B cell (primary cell): ENCODE measurements at regions not wholly inside any gene's neighbourhood (a gene's known extent, or its start where the extent isn't known, plus 50 kb on each side); places are given as distances from the start of the nearest gene placed in this dataset.

ENCODE experiments used
- ATAC-seq: fragments of 200-7000 bp; cut with Tn5 transposase; one replicate; pipeline ENCODE4 v1.10.0; 2021; ENCODE audit warnings: low read depth, mild to moderate bottlenecking, moderate number of reproducible peaks, moderate library complexity
- CTCF ChIA-PET: fragments of 350-600 bp; sonication (Branson Sonifier 250); formaldehyde crosslinking; loops from one replicate; lab custom pipeline; 2021; ENCODE audit warnings: antibody characterized with exemption, inconsistent platforms; lab: Charles Lee
- POLR2A ChIA-PET: fragments of 350-600 bp; sonication (Branson Sonifier 250); formaldehyde crosslinking; loops from one replicate; lab custom pipeline; 2021; ENCODE audit warnings: antibody characterized with exemption; lab: Charles Lee
- DNase-seq: peaks from one replicate; pipeline ENCODE4 v3.0.0; 2013
- H2AFZ ChIP-seq: 2 replicates; pipeline ENCODE4 v1.6.1; 2012; ENCODE audit warnings: mild to moderate bottlenecking, low read depth, low read length; ENCODE audit not compliant: insufficient read depth, poor library complexity, severe bottlenecking
- H3K27ac ChIP-seq, 2 donors: 1 replicate in 1 of 2; 2 replicates in 1 of 2; pipeline ENCODE4 v1.5.1; 2012 to 2013; ENCODE audit warnings: low read length in 2 of 2, mild to moderate bottlenecking in 2 of 2, moderate library complexity in 1 of 2
- H3K27me3 ChIP-seq, 4 experiments: fragments of 200-600 bp in 1 of 4; sonication (generic) in 1 of 4; replicated peaks in 1 of 4; 1 replicate in 2 of 4; 2 replicates in 2 of 4; pipeline versions ENCODE4 v1.6.1 to v1.7.0; 2013 to 2016; ENCODE audit warnings: low read length in 3 of 4, mild to moderate bottlenecking in 2 of 4, mixed read lengths in 1 of 4, moderate library complexity in 1 of 4; ENCODE audit not compliant: insufficient read depth in 4 of 4, control insufficient read depth in 3 of 4; ENCODE audit errors: control extremely low read depth in 1 of 4
- H3K36me3 ChIP-seq, 2 experiments: replicated peaks in 1 of 2; 1 replicate in 1 of 2; 2 replicates in 1 of 2; pipeline versions ENCODE4 v1.6.1 to v1.7.1; 2013; ENCODE audit warnings: low read length in 1 of 2; ENCODE audit not compliant: insufficient read depth in 2 of 2, control insufficient read depth in 1 of 2; ENCODE audit errors: control extremely low read depth in 1 of 2, extremely low read depth in 1 of 2
- H3K4me1 ChIP-seq, 2 donors: fragments of 200-600 bp in 1 of 2; sonication (generic) in 1 of 2; 1 replicate in 1 of 2; 2 replicates in 1 of 2; pipeline versions ENCODE4 v1.5.1 to v1.6.1; 2013 to 2017; ENCODE audit warnings: low read length in 2 of 2; ENCODE audit not compliant: control insufficient read depth in 2 of 2, insufficient read depth in 2 of 2
- H3K4me2 ChIP-seq: replicated peaks from 2 replicates; pipeline ENCODE3; 2012; ENCODE audit warnings: mild to moderate bottlenecking, low read depth, low read length; ENCODE audit not compliant: poor library complexity, severe bottlenecking
- H3K4me3 ChIP-seq, 5 experiments: fragments of 200-600 bp in 1 of 5; sonication (generic) in 1 of 5; 1 replicate in 3 of 5; 2 replicates in 2 of 5; pipeline versions ENCODE4 v1.5.1 to v1.7.0; 2011 to 2016; ENCODE audit warnings: low read length in 4 of 5, mild to moderate bottlenecking in 4 of 5, low read depth in 2 of 5, control low read depth in 1 of 5, moderate library complexity in 1 of 5; ENCODE audit not compliant: insufficient read depth in 1 of 5; ENCODE audit errors: control extremely low read depth in 1 of 5, extremely low read depth in 1 of 5
- H3K79me2 ChIP-seq: fragments of 200-600 bp; sonication (generic); one replicate; pipeline ENCODE4 v1.6.0; 2016; ENCODE audit warnings: low read length; ENCODE audit not compliant: control insufficient read depth, insufficient read depth
- H3K9ac ChIP-seq: fragments of 200-600 bp; sonication (generic); 2 replicates; pipeline ENCODE4 v1.6.1; 2017; ENCODE audit warnings: mild to moderate bottlenecking, low read length, moderate library complexity
- H3K9me3 ChIP-seq, 3 donors: one replicate each; pipeline versions ENCODE4 v1.6.1 to v1.7.1; 2013; ENCODE audit warnings: low read length in 2 of 3; ENCODE audit not compliant: control insufficient read depth in 2 of 3, insufficient read depth in 1 of 3; ENCODE audit errors: control extremely low read depth in 1 of 3
- H4K20me1 ChIP-seq: 2 replicates; pipeline ENCODE4 v1.6.0; 2012; ENCODE audit warnings: mild to moderate bottlenecking, low read length; ENCODE audit not compliant: insufficient read depth, control insufficient read depth, poor library complexity, severe bottlenecking
- H3K27ac Mint-ChIP-seq: one replicate; pipeline ENCODE4 v1.8.0; 2021; ENCODE audit warnings: mixed read lengths
- H3K27me3 Mint-ChIP-seq: one replicate; pipeline ENCODE4 v1.8.0; 2021; ENCODE audit warnings: mixed read lengths
- H3K4me1 Mint-ChIP-seq: one replicate; pipeline ENCODE4 v1.8.0; 2021; ENCODE audit warnings: mixed read lengths
- H3K4me3 Mint-ChIP-seq: one replicate; pipeline ENCODE4 v1.8.0; 2021; ENCODE audit warnings: mixed read lengths
- H3K9me3 Mint-ChIP-seq: one replicate; pipeline ENCODE4 v1.8.0; 2022; ENCODE audit warnings: mixed read lengths; ENCODE audit not compliant: insufficient read depth
- CTCF ChIP-seq: fragments of 200-600 bp; IDR thresholded peaks from one replicate; pipeline ENCODE4 v1.8.0; 2022; ENCODE audit warnings: antibody characterized with exemption, mild to moderate bottlenecking
- EZH2 ChIP-seq: IDR thresholded peaks from 2 replicates; pipeline ENCODE4 v1.6.1; 2012; ENCODE audit warnings: borderline replicate concordance, low read depth, mild to moderate bottlenecking, moderate library complexity, low read length; ENCODE audit not compliant: insufficient read depth, poor library complexity, severe bottlenecking
- WGBS: methylation state at CpG from one replicate; pipeline ENCODE4 v1.1.5; 2013; ENCODE audit warnings: missing lambda C conversion rate; ENCODE audit not compliant: insufficient coverage; 5-methylcytosine and 5-hydroxymethylcytosine counted together
- intact Hi-C: fragments of 100-400 bp; cut with micrococcal nuclease; formaldehyde crosslinking; loops from one replicate; pipeline ENCODE4 v1.10.0; 2022

DNA sequence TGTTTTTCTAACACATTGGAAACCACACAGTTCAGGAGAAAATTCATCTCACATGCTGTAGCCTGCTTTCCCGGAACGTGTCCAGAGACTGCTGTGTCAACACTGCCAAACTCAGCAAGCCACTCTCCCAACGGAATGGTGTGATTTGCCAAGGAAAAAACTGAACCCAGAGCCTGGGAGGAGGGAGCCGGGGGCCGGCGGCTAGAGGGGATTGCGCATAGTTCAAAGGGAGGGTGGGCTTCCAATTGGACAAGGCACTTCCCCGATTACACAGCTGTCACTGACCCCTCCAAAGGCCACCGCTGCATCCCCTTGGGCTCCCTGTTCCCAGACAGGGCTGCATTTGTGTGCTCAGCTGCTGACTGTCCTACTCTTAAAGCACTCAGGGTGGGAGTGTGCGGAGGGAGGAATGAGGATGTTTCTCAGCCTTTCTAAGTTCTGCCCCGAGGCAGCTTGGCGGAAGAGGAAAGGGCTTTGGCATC lies 256.2 kb downstream of the ZNF621 start:
- ChIA-PET CTCF (interaction anchor here (1.9 to 2.1 kb wide), 2 partner anchors 15 to 196 kb away, joined by 5 to 6 read pairs; no protein-coding TSS in a partner anchor), POLR2A (no interaction called here)

More for the DNA sequence above, 256.2 kb downstream of the ZNF621 start:
- intact Hi-C loops, result no loop called here
- Histone ChIP-seq H3K27ac (no peak overlapping the region), H3K4me2 (no peak overlapping the region), H3K9me3 (no peaks in the 10 kb centered on the region), H3K9ac (no peak overlapping the region), H2AFZ (no peak overlapping the region), H3K4me3 (no peak overlapping the region), H3K27me3 (no peaks in the 10 kb centered on the region), H3K79me2 (no peaks in the 10 kb centered on the region), H4K20me1 (no peaks in the 10 kb centered on the region), H3K36me3 (no peaks in the 10 kb centered on the region), H3K4me1 (no peaks in the 10 kb centered on the region)
- WGBS, result 93% methylated on average over 5 of the region's 12 CpGs
- DNase-seq (no peak), ATAC-seq (no peak)
- Mint-ChIP-seq H3K4me1 (no peaks in the 10 kb centered on the region), H3K9me3 (no peaks in the 10 kb centered on the region), H3K27ac (no peak overlapping the region), H3K4me3 (no peak overlapping the region), H3K27me3 (peaks cover 6% of the 10 kb centered on the region)
- TF ChIP-seq CTCF (no peak), EZH2 (no peak)
